SK-N-SH (cell line): ENCODE measurements at regions not wholly inside any gene's neighbourhood (a gene's known extent, or its start where the extent isn't known, plus 50 kb on each side); places are given as distances from the start of the nearest gene placed in this dataset.

ENCODE experiments used
- CTCF ChIA-PET: fragments of 300-600, 350-600 bp; formaldehyde crosslinking; extraction: SDS; loops from one replicate; lab custom pipeline; 2021; lab: Yijun Ruan, JAX
- POLR2A ChIA-PET: fragments of 350-600 bp; sonication (Branson Sonifier 250); formaldehyde crosslinking; extraction: SDS; loops from one replicate; lab custom pipeline; 2020; ENCODE audit warnings: antibody characterized with exemption, inconsistent platforms; lab: Yijun Ruan, JAX
- DNase-seq: peaks from one replicate; pipeline ENCODE4 v3.0.0; 2012
- H2AFZ ChIP-seq: fragments of 200-600 bp; sonication (generic); 2 replicates; pipeline ENCODE4 v1.8.1; 2016; ENCODE audit warnings: antibody characterized with exemption, mild to moderate bottlenecking, low read depth
- H3F3A ChIP-seq: fragments of 200-600 bp; sonication (generic); replicated peaks from 2 replicates; pipeline ENCODE3; 2016; ENCODE audit warnings: antibody characterized with exemption, mild to moderate bottlenecking; ENCODE audit not compliant: insufficient read depth
- H3K27ac ChIP-seq, 2 experiments: fragments of 200-500 bp in 1 of 2; fragments of 200-600 bp in 1 of 2; sonication (Bioruptor generic) in 1 of 2; sonication (generic), shearing (Covaris generic) in 1 of 2; 2 replicates each; pipeline versions ENCODE4 v1.5.1 to v1.6.1; 2014 to 2016; ENCODE audit warnings: low read depth in 2 of 2, inconsistent platforms in 1 of 2, low read length in 1 of 2, mild to moderate bottlenecking in 1 of 2, mixed read lengths in 1 of 2
- H3K27me3 ChIP-seq: fragments of 200-600 bp; sonication (generic), shearing (Covaris generic); 2 replicates; pipeline ENCODE4 v1.6.1; 2016; ENCODE audit warnings: mixed run types; ENCODE audit not compliant: insufficient read depth
- H3K36me3 ChIP-seq, 2 experiments: fragments of 200-500 bp in 1 of 2; fragments of 200-600 bp in 1 of 2; sonication (Bioruptor generic) in 1 of 2; sonication (generic) in 1 of 2; replicated peaks in 1 of 2; 2 replicates each; pipeline versions ENCODE3 to v1.5.1; 2014 to 2016; ENCODE audit warnings: low read length in 1 of 2, mild to moderate bottlenecking in 1 of 2; ENCODE audit not compliant: insufficient read depth in 2 of 2, control insufficient read depth in 1 of 2
- H3K4me1 ChIP-seq, 2 experiments: fragments of 200-500 bp in 1 of 2; fragments of 200-600 bp in 1 of 2; sonication (Bioruptor generic) in 1 of 2; sonication (generic), shearing (Covaris generic) in 1 of 2; 2 replicates each; pipeline versions ENCODE4 v1.5.1 to v1.6.1; 2014 to 2016; ENCODE audit warnings: low read depth in 1 of 2, low read length in 1 of 2, mixed run types in 1 of 2; ENCODE audit not compliant: insufficient read depth in 2 of 2, control insufficient read depth in 1 of 2
- H3K4me2 ChIP-seq: fragments of 200-600 bp; sonication (generic), shearing (Covaris generic); 2 replicates; pipeline ENCODE4 v1.6.1; 2017; ENCODE audit warnings: mixed run types
- H3K4me3 ChIP-seq, 2 experiments: fragments of 200-500 bp in 1 of 2; fragments of 200-600 bp in 1 of 2; sonication (Bioruptor generic) in 1 of 2; sonication (generic), shearing (Covaris generic) in 1 of 2; 2 replicates each; pipeline versions ENCODE4 v1.5.1 to v1.8.1; 2014 to 2016; ENCODE audit warnings: low read depth in 2 of 2, inconsistent platforms in 1 of 2, low read length in 1 of 2, mild to moderate bottlenecking in 1 of 2, mixed read lengths in 1 of 2, moderate library complexity in 1 of 2
- H3K79me2 ChIP-seq: fragments of 200-600 bp; sonication (generic); 2 replicates; pipeline ENCODE4 v1.8.1; 2017; ENCODE audit warnings: mild to moderate bottlenecking; ENCODE audit not compliant: insufficient read depth
- H3K9ac ChIP-seq: fragments of 200-600 bp; sonication (generic); 2 replicates; pipeline ENCODE4 v1.6.1; 2017; ENCODE audit warnings: mixed run types
- H3K9me2 ChIP-seq: fragments of 200-600 bp; sonication (generic); 2 replicates; pipeline ENCODE4 v1.6.1; 2017; ENCODE audit warnings: mixed run types
- H3K9me3 ChIP-seq: fragments of 200-600 bp; sonication (generic); 2 replicates; pipeline ENCODE4 v1.6.1; 2017; ENCODE audit warnings: mixed run types, mild to moderate bottlenecking, moderate library complexity
- H4K20me1 ChIP-seq: fragments of 200-600 bp; sonication (generic); 2 replicates; pipeline ENCODE4 v1.6.1; 2017; ENCODE audit warnings: mild to moderate bottlenecking, mixed run types; ENCODE audit not compliant: insufficient read depth
- EP300 ChIP-seq, 2 experiments: IDR thresholded peaks; 2 replicates each; pipeline versions ENCODE4 v1.4.0 to v1.6.1; 2012; ENCODE audit warnings: borderline replicate concordance in 1 of 2, low read depth in 1 of 2, low read length in 1 of 2
- FOSL2 ChIP-seq: IDR thresholded peaks from 2 replicates; pipeline ENCODE4 v1.4.0; 2012; ENCODE audit warnings: low read depth, mild to moderate bottlenecking, moderate library complexity, borderline replicate concordance
- FOXJ3 ChIP-seq: sonication (generic); formaldehyde crosslinking; IDR thresholded peaks from 2 replicates; pipeline ENCODE4 v1.5.1; 2020; ENCODE audit warnings: mild to moderate bottlenecking, missing genetic modification reagents
- FOXM1 ChIP-seq: IDR thresholded peaks from 2 replicates; pipeline ENCODE4 v1.4.0; 2012; ENCODE audit warnings: low read depth, mild to moderate bottlenecking
- GABPA ChIP-seq: IDR thresholded peaks from 2 replicates; pipeline ENCODE4 v1.4.0; 2012; ENCODE audit warnings: low read depth, mild to moderate bottlenecking
- GATA2 ChIP-seq: sonication (generic); formaldehyde crosslinking; IDR thresholded peaks from 2 replicates; pipeline ENCODE4 v1.5.0; 2020; ENCODE audit warnings: mild to moderate bottlenecking, missing genetic modification reagents
- NFIC ChIP-seq: IDR thresholded peaks from 2 replicates; pipeline ENCODE4 v1.4.0; 2012; ENCODE audit warnings: borderline replicate concordance
- RFX5 ChIP-seq: IDR thresholded peaks from 2 replicates; pipeline ENCODE4 v1.6.1; 2012; ENCODE audit warnings: mild to moderate bottlenecking, improper control_type of control experiment, low read length
- SMC3 ChIP-seq: IDR thresholded peaks from 2 replicates; pipeline ENCODE4 v1.6.1; 2012; ENCODE audit warnings: low read depth, low read length, improper control_type of control experiment
- TAF1 ChIP-seq: IDR thresholded peaks from 2 replicates; pipeline ENCODE4 v1.6.1; 2012; ENCODE audit warnings: low read depth, mild to moderate bottlenecking, low read length, moderate library complexity, borderline replicate concordance
- TCF12 ChIP-seq: IDR thresholded peaks from 2 replicates; pipeline ENCODE4 v1.4.0; 2012
- TEAD4 ChIP-seq: IDR thresholded peaks from 2 replicates; pipeline ENCODE4 v1.4.0; 2012; ENCODE audit warnings: mild to moderate bottlenecking, borderline replicate concordance; ENCODE audit not compliant: insufficient read depth
- YY1 ChIP-seq: IDR thresholded peaks from 2 replicates; pipeline ENCODE4 v1.4.0; 2012; ENCODE audit warnings: low read depth, mild to moderate bottlenecking
- WGBS: methylation state at CpG from one replicate; pipeline ENCODE4 v1.1.6; 2017; ENCODE audit warnings: low lambda C conversion rate; 5-methylcytosine and 5-hydroxymethylcytosine counted together
- TF ChIP-seq, protein P1 (sequence below): IDR thresholded peaks from 2 replicates; pipeline ENCODE4 v1.4.0; 2012; ENCODE audit warnings: low read depth, borderline replicate concordance
- TF ChIP-seq, protein P2 (sequence below): fragments of 150-350 bp; IDR thresholded peaks from 2 replicates; pipeline ENCODE4 v1.6.1; 2017; ENCODE audit warnings: antibody characterized with exemption, low read length, low read depth, borderline replicate concordance
- TF ChIP-seq, protein P3 (sequence below): IDR thresholded peaks from 2 replicates; pipeline ENCODE4; 2012
- TF ChIP-seq, protein P4 (sequence below): IDR thresholded peaks from 2 replicates; pipeline ENCODE4 v1.4.0; 2012; ENCODE audit warnings: low read depth

DNA sequence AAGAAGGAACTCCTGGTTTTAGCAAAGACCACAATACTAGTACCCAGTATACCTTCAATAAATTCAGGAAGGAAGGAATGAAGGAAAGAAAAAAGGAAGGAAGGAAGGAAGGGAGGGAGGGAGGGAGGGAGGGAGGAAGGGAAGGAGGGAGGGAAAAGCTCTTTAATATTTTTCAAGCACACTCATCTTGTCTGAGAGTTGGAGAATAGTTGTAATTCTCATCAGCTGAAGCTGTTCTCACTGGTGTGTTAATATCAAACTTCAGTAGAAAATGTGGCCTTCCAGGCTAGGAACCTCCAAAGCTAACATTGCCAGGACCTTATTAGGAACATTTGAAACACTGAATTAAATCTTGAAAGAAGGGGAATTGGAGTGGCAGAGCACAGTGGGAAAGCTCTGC lies 55.2 kb upstream of the CDH5 start:
- Histone ChIP-seq H3K9ac (no peak overlapping the region), H3K4me3 (no peak overlapping the region), H3K79me2 (no peaks in the 10 kb centered on the region), H3K4me1 (no peaks in the 10 kb centered on the region; a peak in 1 of 4 replicates), H3K27ac (no peak overlapping the region), H2AFZ (no peak overlapping the region), H3K9me2 (no peaks in the 10 kb centered on the region), H3K9me3 (no peaks in the 10 kb centered on the region), H3K4me2 (no peak overlapping the region), H3K27me3 (peaks cover 24% of the 10 kb centered on the region), H4K20me1 (no peaks in the 10 kb centered on the region), H3K36me3 (no peaks in the 10 kb centered on the region), H3F3A (no peaks in the 10 kb centered on the region)
- no peak for TF ChIP-seq TAF1
- TF ChIP-seq TCF12 = no peak
- TF ChIP-seq GATA2 (CRISPR knock-in tag) = no peak
- no peak for TF ChIP-seq FOXM1
- TF ChIP-seq FOXJ3 (CRISPR knock-in tag) = no peak
- no peak for TF ChIP-seq YY1
- TF ChIP-seq TEAD4 = no peak
- ChIA-PET CTCF (interaction anchor here (1.0 to 3.2 kb wide), 2 partner anchors 31 to 35 kb away, joined by 5 to 12 read pairs; no protein-coding TSS in a partner anchor), POLR2A (no interaction called here)
- DNase-seq = no peak

DNA sequence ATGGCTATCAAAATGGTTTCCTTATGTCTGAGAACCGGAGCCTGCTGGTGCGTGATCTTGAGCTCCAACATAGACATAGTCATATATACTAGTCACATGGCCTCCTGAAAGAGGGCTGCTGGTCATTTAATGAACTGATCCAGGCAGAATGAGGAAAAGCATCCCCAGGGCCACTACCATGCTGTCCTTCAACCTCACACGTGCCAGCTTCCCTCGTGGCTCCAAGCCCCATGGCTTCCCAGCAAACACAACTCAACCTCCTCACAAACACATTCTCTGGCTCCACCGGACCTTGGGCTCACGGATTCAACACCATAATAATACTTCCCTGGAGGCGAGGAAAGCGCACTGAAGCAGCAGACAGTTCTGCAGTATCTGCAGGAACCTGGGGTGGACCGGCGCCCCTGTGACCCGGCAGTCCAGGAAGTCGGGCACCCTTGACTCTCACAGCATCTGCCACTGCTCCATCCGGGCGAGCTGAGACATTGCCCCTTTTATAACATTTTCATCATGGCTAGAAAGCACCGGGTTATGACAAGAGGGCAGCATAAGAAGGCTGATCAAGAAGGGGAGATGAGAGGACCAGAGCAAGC lies 57.2 kb upstream of the CDH5 start:
- ChIA-PET POLR2A (no interaction called here), CTCF (interaction anchor here (1.1 to 3.2 kb wide), 4 partner anchors 9 to 36 kb away, joined by 3 to 12 read pairs (median 4); no protein-coding TSS in a partner anchor)
- Histone ChIP-seq H3K27ac (no peak overlapping the region), H3K9me2 (no peaks in the 10 kb centered on the region), H3K9ac (no peak overlapping the region), H3K27me3 (peaks cover 24% of the 10 kb centered on the region), H2AFZ (no peak overlapping the region), H3K4me2 (no peak overlapping the region), H3K9me3 (no peaks in the 10 kb centered on the region), H4K20me1 (no peaks in the 10 kb centered on the region), H3K79me2 (no peaks in the 10 kb centered on the region), H3K4me1 (no peaks in the 10 kb centered on the region), H3K36me3 (no peaks in the 10 kb centered on the region), H3K4me3 (no peak overlapping the region), H3F3A (no peaks in the 10 kb centered on the region)
- WGBS = 51% methylated on average over 9 of the region's 15 CpGs
- no peak for DNase-seq
- TF ChIP-seq EP300 (IDR thresholded peaks at IDR 0.05; ENCODE audit: borderline replicate concordance in 1 of 2, low read depth in 1 of 2, low read length in 1 of 2) (no peak), RFX5 (no peak), TAF1 (no peak), GABPA (no peak), SMC3 (no peak), FOSL2 (no peak), FOXM1 (no peak), NFIC (no peak)
- TF ChIP-seq, protein P1, sequence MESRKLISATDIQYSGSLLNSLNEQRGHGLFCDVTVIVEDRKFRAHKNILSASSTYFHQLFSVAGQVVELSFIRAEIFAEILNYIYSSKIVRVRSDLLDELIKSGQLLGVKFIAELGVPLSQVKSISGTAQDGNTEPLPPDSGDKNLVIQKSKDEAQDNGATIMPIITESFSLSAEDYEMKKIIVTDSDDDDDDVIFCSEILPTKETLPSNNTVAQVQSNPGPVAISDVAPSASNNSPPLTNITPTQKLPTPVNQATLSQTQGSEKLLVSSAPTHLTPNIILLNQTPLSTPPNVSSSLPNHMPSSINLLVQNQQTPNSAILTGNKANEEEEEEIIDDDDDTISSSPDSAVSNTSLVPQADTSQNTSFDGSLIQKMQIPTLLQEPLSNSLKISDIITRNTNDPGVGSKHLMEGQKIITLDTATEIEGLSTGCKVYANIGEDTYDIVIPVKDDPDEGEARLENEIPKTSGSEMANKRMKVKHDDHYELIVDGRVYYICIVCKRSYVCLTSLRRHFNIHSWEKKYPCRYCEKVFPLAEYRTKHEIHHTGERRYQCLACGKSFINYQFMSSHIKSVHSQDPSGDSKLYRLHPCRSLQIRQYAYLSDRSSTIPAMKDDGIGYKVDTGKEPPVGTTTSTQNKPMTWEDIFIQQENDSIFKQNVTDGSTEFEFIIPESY = no peak
- TF ChIP-seq, protein P2, sequence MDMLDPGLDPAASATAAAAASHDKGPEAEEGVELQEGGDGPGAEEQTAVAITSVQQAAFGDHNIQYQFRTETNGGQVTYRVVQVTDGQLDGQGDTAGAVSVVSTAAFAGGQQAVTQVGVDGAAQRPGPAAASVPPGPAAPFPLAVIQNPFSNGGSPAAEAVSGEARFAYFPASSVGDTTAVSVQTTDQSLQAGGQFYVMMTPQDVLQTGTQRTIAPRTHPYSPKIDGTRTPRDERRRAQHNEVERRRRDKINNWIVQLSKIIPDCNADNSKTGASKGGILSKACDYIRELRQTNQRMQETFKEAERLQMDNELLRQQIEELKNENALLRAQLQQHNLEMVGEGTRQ = no peak
- TF ChIP-seq, protein P3, sequence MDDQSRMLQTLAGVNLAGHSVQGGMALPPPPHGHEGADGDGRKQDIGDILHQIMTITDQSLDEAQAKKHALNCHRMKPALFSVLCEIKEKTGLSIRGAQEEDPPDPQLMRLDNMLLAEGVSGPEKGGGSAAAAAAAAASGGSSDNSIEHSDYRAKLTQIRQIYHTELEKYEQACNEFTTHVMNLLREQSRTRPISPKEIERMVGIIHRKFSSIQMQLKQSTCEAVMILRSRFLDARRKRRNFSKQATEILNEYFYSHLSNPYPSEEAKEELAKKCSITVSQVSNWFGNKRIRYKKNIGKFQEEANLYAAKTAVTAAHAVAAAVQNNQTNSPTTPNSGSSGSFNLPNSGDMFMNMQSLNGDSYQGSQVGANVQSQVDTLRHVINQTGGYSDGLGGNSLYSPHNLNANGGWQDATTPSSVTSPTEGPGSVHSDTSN = no peak
- TF ChIP-seq, protein P4, sequence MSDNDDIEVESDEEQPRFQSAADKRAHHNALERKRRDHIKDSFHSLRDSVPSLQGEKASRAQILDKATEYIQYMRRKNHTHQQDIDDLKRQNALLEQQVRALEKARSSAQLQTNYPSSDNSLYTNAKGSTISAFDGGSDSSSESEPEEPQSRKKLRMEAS = no peak
